Parathyroid adenoma (tissue), 2 donors: ENCODE measurements at regions not wholly inside any gene's neighbourhood (a gene's known extent, or its start where the extent isn't known, plus 50 kb on each side); places are given as distances from the start of the nearest gene placed in this dataset.

ENCODE experiments used
- H2AFZ ChIP-seq: fragments of 300-600 bp; sonication (generic); one replicate; pipeline ENCODE4 v1.7.0; 2017; ENCODE audit warnings: antibody characterized with exemption, mild to moderate bottlenecking
- H3K27ac ChIP-seq: fragments of 300-600 bp; sonication (generic); one replicate; pipeline ENCODE4 v1.7.0; 2017
- H3K27me3 ChIP-seq: fragments of 300-600 bp; sonication (generic); one replicate; pipeline ENCODE4 v1.7.0; 2017; ENCODE audit warnings: low read length; ENCODE audit not compliant: control insufficient read depth, insufficient read depth
- H3K36me3 ChIP-seq: fragments of 300-600 bp; sonication (generic); one replicate; pipeline ENCODE4 v1.7.0; 2017; ENCODE audit warnings: low read length; ENCODE audit not compliant: control insufficient read depth, insufficient read depth
- H3K4me1 ChIP-seq: fragments of 300-600 bp; sonication (generic); one replicate; pipeline ENCODE4 v1.7.0; 2017; ENCODE audit warnings: control low read depth
- H3K4me2 ChIP-seq: fragments of 300-600 bp; sonication (generic); one replicate; pipeline ENCODE4 v1.7.0; 2017; ENCODE audit warnings: low read length
- H3K4me3 ChIP-seq: fragments of 300-600 bp; sonication (generic); one replicate; pipeline ENCODE4 v1.7.0; 2017; ENCODE audit warnings: low read depth, low read length
- H3K79me2 ChIP-seq: fragments of 300-600 bp; sonication (generic); one replicate; pipeline ENCODE4 v1.7.0; 2017; ENCODE audit warnings: control low read depth
- H3K9ac ChIP-seq: fragments of 300-600 bp; sonication (generic); one replicate; pipeline ENCODE4 v1.7.0; 2017; ENCODE audit warnings: mild to moderate bottlenecking
- H3K9me3 ChIP-seq: fragments of 300-600 bp; sonication (generic); one replicate; pipeline ENCODE4 v1.7.0; 2017; ENCODE audit warnings: low read length; ENCODE audit not compliant: control insufficient read depth
- TF ChIP-seq, protein P1 (sequence below): fragments of 300-600 bp; sonication (generic); IDR thresholded peaks from one replicate; pipeline ENCODE4 v1.7.0; 2017; ENCODE audit warnings: antibody characterized with exemption, mild to moderate bottlenecking
- donor health status: primary hyperparathyroidism.

DNA sequence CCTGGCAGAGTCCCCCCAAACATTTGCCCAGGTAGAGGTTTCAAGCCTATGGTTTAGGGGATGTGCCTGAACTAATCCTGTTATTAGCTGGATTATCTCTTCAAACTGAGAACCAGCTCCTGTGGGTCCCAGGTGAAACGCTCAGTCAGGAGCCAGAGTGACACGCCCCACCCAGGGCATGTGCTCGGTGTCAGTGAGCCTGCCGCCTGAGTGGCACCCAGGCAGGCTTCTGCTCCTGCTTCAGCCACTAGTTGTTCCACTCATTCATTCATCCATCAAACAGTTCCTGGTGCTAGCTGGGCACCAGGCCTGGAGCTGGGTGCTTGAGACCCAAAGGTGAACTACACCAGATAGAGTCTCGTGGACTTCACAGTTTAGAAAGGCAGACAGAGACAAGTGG, 129.4 kb upstream of the PITX1 start:
- Histone ChIP-seq H3K9ac (no peak overlapping the region), H3K4me2 (no peak overlapping the region), H2AFZ (no peak overlapping the region), H3K4me3 (no peak overlapping the region), H3K27ac (no peak overlapping the region), H3K36me3 (no peaks in the 10 kb centered on the region), H3K4me1 (no peaks in the 10 kb centered on the region), H3K27me3 (no peaks in the 10 kb centered on the region), H3K79me2 (no peaks in the 10 kb centered on the region), H3K9me3 (no peaks in the 10 kb centered on the region)
- TF ChIP-seq, protein P1, sequence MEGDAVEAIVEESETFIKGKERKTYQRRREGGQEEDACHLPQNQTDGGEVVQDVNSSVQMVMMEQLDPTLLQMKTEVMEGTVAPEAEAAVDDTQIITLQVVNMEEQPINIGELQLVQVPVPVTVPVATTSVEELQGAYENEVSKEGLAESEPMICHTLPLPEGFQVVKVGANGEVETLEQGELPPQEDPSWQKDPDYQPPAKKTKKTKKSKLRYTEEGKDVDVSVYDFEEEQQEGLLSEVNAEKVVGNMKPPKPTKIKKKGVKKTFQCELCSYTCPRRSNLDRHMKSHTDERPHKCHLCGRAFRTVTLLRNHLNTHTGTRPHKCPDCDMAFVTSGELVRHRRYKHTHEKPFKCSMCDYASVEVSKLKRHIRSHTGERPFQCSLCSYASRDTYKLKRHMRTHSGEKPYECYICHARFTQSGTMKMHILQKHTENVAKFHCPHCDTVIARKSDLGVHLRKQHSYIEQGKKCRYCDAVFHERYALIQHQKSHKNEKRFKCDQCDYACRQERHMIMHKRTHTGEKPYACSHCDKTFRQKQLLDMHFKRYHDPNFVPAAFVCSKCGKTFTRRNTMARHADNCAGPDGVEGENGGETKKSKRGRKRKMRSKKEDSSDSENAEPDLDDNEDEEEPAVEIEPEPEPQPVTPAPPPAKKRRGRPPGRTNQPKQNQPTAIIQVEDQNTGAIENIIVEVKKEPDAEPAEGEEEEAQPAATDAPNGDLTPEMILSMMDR = no peak

DNA sequence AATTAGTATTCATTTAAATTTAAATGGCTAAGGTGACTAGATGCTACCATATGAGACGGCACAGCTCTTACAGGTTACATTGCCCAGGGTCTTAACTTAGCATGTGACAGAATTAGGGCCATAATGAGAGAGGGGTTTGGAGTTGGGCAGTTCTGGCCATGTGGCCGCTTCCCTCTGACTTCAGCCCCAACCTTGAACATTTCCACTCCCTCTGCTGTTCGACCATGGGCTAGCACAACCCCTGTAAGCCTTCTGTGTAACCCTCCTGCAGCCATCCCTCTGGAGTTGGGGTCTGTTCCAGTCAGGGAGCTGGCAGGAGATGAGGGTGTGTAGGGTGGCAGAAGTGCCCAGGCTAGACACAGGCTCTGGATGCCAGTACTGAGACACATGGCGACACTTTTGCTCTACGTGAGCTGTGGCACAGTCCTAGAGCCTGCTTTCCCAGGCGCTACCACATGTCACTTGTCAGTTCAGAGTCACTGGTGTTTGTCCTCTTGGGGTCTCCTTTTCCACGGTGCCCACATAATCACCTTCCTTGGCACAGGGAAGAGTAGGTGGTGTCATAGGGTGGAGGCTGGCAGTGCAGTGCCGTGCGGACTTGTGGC, 128.7 kb upstream of the PITX1 start:
- H3K4me3 ChIP-seq = no peak overlapping the region
- no peaks in the 10 kb centered on the region for H3K9me3 ChIP-seq
- H3K27me3 ChIP-seq = no peaks in the 10 kb centered on the region
- no peak overlapping the region for H3K9ac ChIP-seq
- H3K4me1 ChIP-seq = no peaks in the 10 kb centered on the region
- H2AFZ ChIP-seq = no peak overlapping the region
- H3K27ac ChIP-seq = no peak overlapping the region
- no peak overlapping the region for H3K4me2 ChIP-seq
- H3K36me3 ChIP-seq = no peaks in the 10 kb centered on the region
- no peaks in the 10 kb centered on the region for H3K79me2 ChIP-seq
- TF ChIP-seq, protein P1 = no peak

DNA sequence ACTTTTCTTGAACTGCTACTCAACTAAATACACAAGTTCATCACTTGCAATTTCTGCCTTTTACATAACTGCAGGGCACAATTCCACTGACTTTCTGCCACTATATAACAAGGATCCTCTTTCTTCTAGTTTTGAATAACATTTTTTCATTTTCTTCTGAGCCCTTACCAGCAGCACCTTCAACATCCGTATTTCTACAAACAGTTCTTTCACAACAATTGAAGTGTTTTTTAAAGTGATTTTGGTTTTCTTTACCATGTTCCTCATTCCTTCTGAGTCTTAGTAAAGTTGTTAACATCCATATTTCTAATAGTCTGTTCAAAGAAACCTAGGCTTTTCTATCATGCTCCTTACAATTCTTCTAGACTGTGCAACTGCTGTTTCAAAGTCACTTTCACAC, 127.2 kb upstream of the PITX1 start:
- Histone ChIP-seq H3K4me3 (no peak overlapping the region), H3K27me3 (no peaks in the 10 kb centered on the region), H2AFZ (no peak overlapping the region), H3K4me2 (no peak overlapping the region), H3K9me3 (no peaks in the 10 kb centered on the region), H3K36me3 (no peaks in the 10 kb centered on the region), H3K9ac (no peak overlapping the region), H3K27ac (no peak overlapping the region), H3K79me2 (no peaks in the 10 kb centered on the region), H3K4me1 (no peaks in the 10 kb centered on the region)
- TF ChIP-seq, protein P1 = no peak

DNA sequence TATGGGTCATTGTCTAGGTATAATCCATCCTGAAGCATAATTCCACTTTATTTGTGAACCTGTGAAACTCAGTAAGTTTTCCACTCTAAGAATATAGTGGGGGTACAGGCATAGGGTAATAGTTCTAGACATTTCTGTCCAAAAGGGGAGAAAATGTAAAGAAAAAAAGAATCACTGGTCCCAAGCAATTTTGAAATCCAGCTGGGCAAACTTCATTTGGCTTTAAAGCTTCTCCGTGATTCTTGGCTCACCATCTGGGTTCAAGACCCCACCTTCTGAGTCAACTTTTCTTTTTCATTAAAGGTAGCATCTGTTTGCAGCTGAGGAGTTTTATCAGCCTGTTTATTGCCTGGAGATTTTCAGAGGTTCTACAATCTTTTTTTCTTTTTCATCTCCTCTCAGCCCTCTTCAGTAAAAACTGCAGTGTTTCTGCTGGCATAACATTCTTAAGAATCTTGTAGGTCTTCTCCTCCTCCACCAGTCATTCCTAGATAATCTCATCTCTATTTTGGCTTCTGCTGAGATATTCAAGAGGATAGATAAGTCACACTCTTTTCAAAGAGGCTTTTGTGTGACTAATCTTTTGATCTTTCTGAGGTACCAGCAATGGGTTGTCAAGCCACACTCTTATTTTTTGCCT, 126.1 kb upstream of the PITX1 start:
- Histone ChIP-seq H3K9me3 (no peaks in the 10 kb centered on the region), H3K36me3 (no peaks in the 10 kb centered on the region), H3K79me2 (no peaks in the 10 kb centered on the region), H3K27me3 (no peaks in the 10 kb centered on the region), H2AFZ (no peak overlapping the region), H3K4me3 (no peak overlapping the region), H3K9ac (no peak overlapping the region), H3K4me2 (no peak overlapping the region), H3K4me1 (no peaks in the 10 kb centered on the region), H3K27ac (no peak overlapping the region)
- TF ChIP-seq, protein P1 = no peak

DNA sequence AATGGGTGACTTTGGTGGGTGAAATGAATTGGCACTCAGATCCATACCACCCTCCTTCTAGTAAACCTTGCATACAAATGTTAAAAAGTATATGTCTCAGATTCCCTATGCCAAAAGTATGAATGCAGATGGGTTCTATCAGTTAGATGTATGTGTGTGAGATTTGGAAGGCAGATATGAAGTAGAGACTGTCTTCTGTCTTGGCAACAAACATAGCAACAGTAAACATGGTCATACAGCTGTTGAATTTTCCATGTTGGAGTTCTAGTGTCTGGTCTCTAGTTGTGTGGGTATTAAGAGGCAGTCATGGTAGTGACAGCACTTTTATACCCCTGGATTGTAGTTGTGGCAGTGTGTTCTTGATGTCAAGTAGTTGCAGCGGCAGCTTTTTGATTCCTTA, 125.6 kb upstream of the PITX1 start:
- Histone ChIP-seq H3K27me3 (no peaks in the 10 kb centered on the region), H3K79me2 (no peaks in the 10 kb centered on the region), H3K4me2 (no peak overlapping the region), H3K4me3 (no peak overlapping the region), H3K36me3 (no peaks in the 10 kb centered on the region), H3K27ac (no peak overlapping the region), H3K4me1 (no peaks in the 10 kb centered on the region), H3K9ac (no peak overlapping the region), H3K9me3 (no peaks in the 10 kb centered on the region), H2AFZ (no peak overlapping the region)
- TF ChIP-seq, protein P1 = no peak
